HG03457 (cell line): ENCODE measurements at regions not wholly inside any gene's neighbourhood (a gene's known extent, or its start where the extent isn't known, plus 50 kb on each side); places are given as distances from the start of the nearest gene placed in this dataset.

Experiments
- ATAC-seq: cut with Tn5 transposase; IDR thresholded peaks from one replicate; pipeline ENCODE4 v1.9.1; 2021; ENCODE audit warnings: moderate number of reproducible peaks; ENCODE audit not compliant: unreplicated experiment

- ATAC-seq = no peak
These were observed 474.4 kb downstream of the SH2D1A start for GRCh38 chrX:124820738-124821137.

GRCh38 chrX:124827258-124827845 is 481.0 kb downstream of the SH2D1A start:
- no peak for ATAC-seq

- no peak for ATAC-seq
These were observed 483.6 kb downstream of the SH2D1A start for GRCh38 chrX:124829930-124830329.

GRCh38 chrX:124836786-124837185 is 482.9 kb upstream of the TEX13C start:
- ATAC-seq = no peak

GRCh38 chrX:124842205-124842604 is 477.5 kb upstream of the TEX13C start:
- no peak for ATAC-seq

GRCh38 chrX:124860736-124861135 is 458.9 kb upstream of the TEX13C start:
- ATAC-seq = no peak

- ATAC-seq = no peak
These were observed 457.4 kb upstream of the TEX13C start for GRCh38 chrX:124862301-124862700.

- no peak for ATAC-seq
These were observed 456.4 kb upstream of the TEX13C start for GRCh38 chrX:124863303-124863702.

GRCh38 chrX:124887572-124887971 is 432.1 kb upstream of the TEX13C start:
- no peak for ATAC-seq

- ATAC-seq = no peak
These were observed 423.7 kb upstream of the TEX13C start for GRCh38 chrX:124895947-124896346.

- ATAC-seq = no peak
These were observed 416.7 kb upstream of the TEX13C start for GRCh38 chrX:124902953-124903352.

GRCh38 chrX:124910611-124911010 is 409.1 kb upstream of the TEX13C start:
- no peak for ATAC-seq

GRCh38 chrX:124917011-124917410 is 402.7 kb upstream of the TEX13C start:
- ATAC-seq = no peak

- ATAC-seq = no peak
These were observed 394.0 kb upstream of the TEX13C start for GRCh38 chrX:124925681-124926080.

GRCh38 chrX:124931241-124931640 is 388.4 kb upstream of the TEX13C start:
- ATAC-seq = no peak

GRCh38 chrX:124931958-124932357 is 387.7 kb upstream of the TEX13C start:
- no peak for ATAC-seq

- no peak for ATAC-seq
These were observed 381.0 kb upstream of the TEX13C start for GRCh38 chrX:124938715-124939114.

- ATAC-seq = no peak
These were observed 379.1 kb upstream of the TEX13C start for GRCh38 chrX:124940531-124940930.

GRCh38 chrX:124954402-124954801 is 365.3 kb upstream of the TEX13C start:
- ATAC-seq = no peak

GRCh38 chrX:124960454-124960853 is 359.2 kb upstream of the TEX13C start:
- no peak for ATAC-seq

GRCh38 chrX:124963717-124964116 is 356.0 kb upstream of the TEX13C start, which contains the start of gene TENM1:
TSS of gene TENM1 (minus strand) at chrX:124963817.
- no peak for ATAC-seq

- ATAC-seq = no peak
These were observed 344.2 kb upstream of the TEX13C start for GRCh38 chrX:124975456-124975855.

- no peak for ATAC-seq
These were observed 338.3 kb upstream of the TEX13C start for GRCh38 chrX:124981420-124981819.
